A172 (cell line): ENCODE measurements at regions not wholly inside any gene's neighbourhood (a gene's known extent, or its start where the extent isn't known, plus 50 kb on each side); places are given as distances from the start of the nearest gene placed in this dataset.
A peak's percentile ranks its signal among the peaks of the same experiment; 100 is the strongest.
"Not testable (repeated sequence)": the region's sequence is repeated elsewhere in the genome, so short reads cannot be mapped to it uniquely, and the experiment has no call there.

ENCODE experiments used
- DNase-seq: peaks from one replicate; pipeline ENCODE4 v3.0.0-alpha.2; 2015; ENCODE audit warnings: low spot score

- no peak for DNase-seq
Observed at GRCh38 chr7:35909870-35910357, 109.1 kb downstream of the SEPTIN7 start.

DNA sequence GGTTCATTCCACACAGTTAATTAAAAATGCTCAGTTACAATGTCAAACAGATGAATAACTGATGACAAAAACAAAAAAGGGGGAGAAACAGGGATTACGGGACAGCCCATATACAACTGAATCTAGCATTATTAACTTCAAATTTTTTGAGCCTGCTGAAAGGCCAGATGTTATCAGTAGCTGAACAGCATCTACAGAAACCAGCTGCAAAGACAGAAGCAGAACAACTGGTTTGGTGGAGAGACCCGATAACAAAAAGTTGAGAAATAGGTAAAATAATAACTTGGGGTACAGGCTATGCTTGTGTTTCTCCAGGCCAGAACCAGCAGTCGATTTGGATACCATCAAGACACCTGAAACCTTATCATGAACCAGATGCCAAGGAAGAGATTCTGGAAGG lies 109.8 kb downstream of the SEPTIN7 start:
- DNase-seq = not testable (repeated sequence)

GRCh38 chr7:35913350-35913749 lies 112.5 kb downstream of the SEPTIN7 start:
- not testable (repeated sequence) for DNase-seq

GRCh38 chr7:35914214-35914613 lies 113.4 kb downstream of the SEPTIN7 start:
- DNase-seq = not testable (repeated sequence)

- not testable (repeated sequence) for DNase-seq
Observed at GRCh38 chr7:35915247-35915955, 114.5 kb downstream of the SEPTIN7 start.

- not testable (repeated sequence) for DNase-seq
Observed at GRCh38 chr7:35918217-35918616, 117.4 kb downstream of the SEPTIN7 start.

- peak; percentile 13 for DNase-seq
Observed at GRCh38 chr7:35919607-35920006, 118.8 kb downstream of the SEPTIN7 start.

DNA sequence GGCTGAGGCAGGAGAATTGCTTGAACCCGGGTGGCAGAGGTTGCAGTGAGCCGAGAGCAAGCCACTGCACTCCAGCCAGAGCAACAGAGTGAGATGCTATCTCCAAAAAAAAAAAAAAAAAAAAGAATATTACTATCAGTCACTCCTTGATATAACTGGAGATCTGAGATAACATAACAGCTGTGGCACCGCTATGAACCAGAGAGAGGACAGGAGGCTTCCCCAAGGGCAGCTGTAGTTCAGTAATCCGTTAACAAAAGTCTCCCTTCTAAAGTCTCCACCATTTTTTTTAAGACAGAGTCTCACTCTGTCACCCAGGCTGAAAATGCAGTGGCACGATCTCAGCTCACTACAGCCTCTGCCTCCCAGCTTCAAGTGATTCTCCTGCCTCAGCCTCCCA lies 120.5 kb downstream of the SEPTIN7 start:
- not testable (repeated sequence) for DNase-seq

DNA sequence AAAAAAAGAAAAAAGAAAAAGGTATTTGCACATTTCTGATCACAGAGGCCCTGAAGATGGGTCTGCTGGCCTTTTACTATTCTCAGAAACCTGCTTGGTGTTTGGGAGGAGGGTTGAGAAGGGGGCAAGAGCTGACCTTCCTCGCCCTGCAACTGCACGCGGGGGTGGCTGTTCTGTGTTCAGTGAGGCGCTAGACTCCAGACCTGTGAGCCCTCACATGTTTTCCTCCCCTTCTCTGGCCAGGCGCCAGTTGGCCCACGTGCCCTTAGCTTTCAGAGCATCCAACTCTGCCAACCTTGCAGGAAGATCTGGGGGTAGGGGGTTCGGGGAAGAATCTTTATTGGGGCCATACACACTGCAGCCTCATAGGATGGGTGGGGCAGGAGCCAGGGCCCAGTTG lies 123.8 kb downstream of the SEPTIN7 start:
- DNase-seq = not testable (repeated sequence)

- DNase-seq = not testable (repeated sequence)
Observed at GRCh38 chr7:35926966-35927365, 126.1 kb downstream of the SEPTIN7 start.

DNA sequence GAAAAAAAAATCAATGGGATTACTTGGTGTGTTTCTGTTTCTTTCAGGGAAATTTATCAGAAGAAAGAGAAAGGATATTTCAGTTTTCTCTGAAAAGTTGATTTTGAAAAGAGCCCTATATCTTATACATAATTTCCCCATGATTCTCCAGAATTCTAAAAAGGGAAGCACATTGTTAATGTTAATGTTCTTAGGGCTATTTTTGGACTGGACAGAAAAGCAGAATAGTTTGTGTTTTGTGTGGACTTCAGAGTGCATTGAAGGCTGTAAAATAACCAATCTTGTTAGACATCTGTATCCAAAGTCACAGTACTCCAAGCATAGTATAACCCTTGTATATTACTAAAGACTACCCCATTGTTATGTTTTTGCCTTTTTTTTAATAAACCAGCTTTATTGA lies 130.3 kb downstream of the SEPTIN7 start:
- DNase-seq = not testable (repeated sequence)

DNA sequence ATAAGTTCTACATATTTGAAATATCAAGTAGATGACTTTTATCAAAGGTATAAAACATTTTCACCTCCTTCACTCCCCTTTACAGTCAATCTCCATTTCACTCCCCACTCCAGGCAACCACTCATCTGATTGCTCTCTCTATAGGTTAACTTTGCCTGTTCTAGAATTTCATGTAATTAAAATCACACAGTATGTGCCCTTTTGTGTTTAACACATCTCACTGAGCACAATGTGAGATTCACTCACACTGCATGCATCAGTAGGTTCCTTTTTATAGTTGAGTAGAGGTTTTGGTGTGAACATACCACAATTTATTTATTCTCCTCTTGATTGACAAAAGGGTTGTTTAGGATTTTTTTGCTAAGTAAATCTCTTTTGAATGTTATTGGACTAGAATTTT lies 130.7 kb downstream of the SEPTIN7 start:
- not testable (repeated sequence) for DNase-seq

DNA sequence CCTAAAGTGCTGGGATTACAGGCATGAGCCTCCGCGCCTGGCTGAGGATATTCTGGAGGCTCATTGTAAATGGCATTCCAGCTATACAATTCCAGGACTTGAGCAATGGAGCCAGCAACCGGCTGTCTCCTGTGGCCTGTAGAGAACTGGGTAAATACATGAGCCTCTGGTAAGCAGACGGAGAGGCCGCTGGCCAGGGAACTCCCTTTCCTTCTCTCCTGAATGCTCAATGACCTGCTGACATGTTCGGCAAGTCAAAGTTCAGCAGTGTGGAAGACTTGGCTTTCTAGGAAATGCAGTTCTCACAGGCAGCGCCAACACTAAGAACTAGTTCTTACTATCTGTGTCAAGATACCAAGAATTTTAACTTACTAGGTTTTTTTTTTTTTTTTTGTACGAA lies 139.8 kb downstream of the SEPTIN7 start:
- DNase-seq = not testable (repeated sequence)

GRCh38 chr7:35945621-35946020 lies 144.8 kb downstream of the SEPTIN7 start:
- not testable (repeated sequence) for DNase-seq

DNA sequence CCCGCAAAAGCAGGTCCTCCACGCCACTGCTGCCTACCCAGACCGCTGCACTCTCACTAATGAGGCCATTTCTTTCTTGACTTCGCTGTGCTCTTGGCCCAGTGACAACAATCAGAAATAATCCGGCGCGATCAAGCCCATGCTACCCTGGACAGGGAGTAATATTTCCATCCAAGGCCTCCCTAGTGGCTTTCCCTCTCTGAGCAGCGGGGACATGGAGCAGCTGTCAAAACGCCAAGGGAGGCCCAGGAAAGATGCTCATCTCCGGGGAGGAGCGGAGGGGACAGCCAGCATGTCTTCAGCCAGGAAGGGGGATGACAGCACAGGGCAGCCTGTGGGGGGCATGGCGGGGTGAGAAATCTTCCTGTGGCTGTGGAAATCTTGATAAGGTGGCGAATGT lies 154.9 kb downstream of the SEPTIN7 start:
- not testable (repeated sequence) for DNase-seq

GRCh38 chr7:35956988-35957387 lies 156.1 kb downstream of the SEPTIN7 start:
- DNase-seq = not testable (repeated sequence)

- DNase-seq = not testable (repeated sequence)
Observed at GRCh38 chr7:35961260-35961659, 160.4 kb downstream of the SEPTIN7 start.

GRCh38 chr7:35962607-35963006 lies 161.8 kb downstream of the SEPTIN7 start:
- not testable (repeated sequence) for DNase-seq

- no peak for DNase-seq
Observed at GRCh38 chr7:35967366-35968139, 166.7 kb downstream of the SEPTIN7 start.

- no peak for DNase-seq
Observed at GRCh38 chr7:35968140-35968940, 167.5 kb downstream of the SEPTIN7 start.

DNA sequence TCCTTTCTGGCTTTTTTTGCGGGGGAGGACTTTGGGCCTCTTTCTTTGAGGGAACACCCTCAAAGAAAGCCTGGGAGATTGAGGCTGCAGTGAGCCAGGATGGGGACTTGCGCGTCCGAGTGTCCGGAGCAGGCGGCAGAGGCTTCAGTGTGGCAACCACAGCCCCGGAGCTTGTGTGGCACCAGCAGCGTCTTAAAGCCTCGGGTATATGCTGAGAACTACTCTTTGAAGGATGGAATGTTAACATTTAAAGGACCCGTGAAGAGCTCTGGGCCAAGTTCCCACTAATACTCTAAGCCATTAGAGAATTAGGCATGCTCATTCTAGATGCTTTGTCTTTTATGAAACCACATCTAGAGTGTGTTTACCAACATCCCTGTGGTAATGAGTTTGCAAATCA lies 168.2 kb downstream of the SEPTIN7 start:
- no peak for DNase-seq

DNA sequence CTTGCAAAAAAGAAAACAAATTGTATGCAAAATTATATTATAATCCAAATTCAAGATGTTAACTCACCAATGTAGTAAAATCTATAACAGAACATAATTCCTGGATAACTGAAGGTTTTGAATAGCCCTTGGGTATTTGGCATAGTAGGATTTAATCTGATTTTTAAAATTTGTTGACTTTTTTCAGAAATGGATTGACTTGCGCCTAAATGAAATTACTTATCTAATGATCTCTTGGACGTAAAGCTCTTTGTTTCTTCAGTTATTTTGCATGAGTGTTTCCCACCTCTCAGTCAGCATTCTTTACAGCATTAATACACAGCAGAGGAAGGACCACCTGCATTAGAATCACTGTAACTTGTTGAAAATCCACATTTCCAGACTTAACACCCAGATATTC lies 169.6 kb downstream of the SEPTIN7 start:
- DNase-seq = no peak
